HL-60 (cell line): ENCODE measurements at regions not wholly inside any gene's neighbourhood (a gene's known extent, or its start where the extent isn't known, plus 50 kb on each side); places are given as distances from the start of the nearest gene placed in this dataset.

Source experiments
- CTCF ChIP-seq: IDR thresholded peaks from one replicate; pipeline ENCODE4 v1.5.1; 2011; ENCODE audit warnings: low read length, control low read depth, inconsistent platforms; ENCODE audit not compliant: insufficient read depth
- REST ChIP-seq: IDR thresholded peaks from 2 replicates; pipeline ENCODE4 v1.6.1; 2012; ENCODE audit warnings: low read depth; ENCODE audit not compliant: insufficient replicate concordance

- TF ChIP-seq CTCF (no peak), REST (no peak)
These were observed 55.6 kb upstream of the PROKR2 start for GRCh38 chr20:5372371-5372770.
